Cardiac muscle cell (in vitro differentiated cells and primary cell): ENCODE measurements at regions not wholly inside any gene's neighbourhood (a gene's known extent, or its start where the extent isn't known, plus 50 kb on each side); places are given as distances from the start of the nearest gene placed in this dataset.

Experiments used
- DNase-seq, 2 donors: peaks; one replicate each; pipeline versions ENCODE4 v3.0.0 to v3.0.0-alpha.2; 2010 to 2017; ENCODE audit warnings: low read depth in 1 of 2, low spot score in 1 of 2
- H3K27ac ChIP-seq: fragments of 200-600 bp; sonication (generic); 2 replicates; pipeline ENCODE4 v1.5.1; 2016
- H3K27me3 ChIP-seq: fragments of 200-600 bp; sonication (generic); 2 replicates; pipeline ENCODE4 v1.6.0; 2016; ENCODE audit warnings: control low read depth
- H3K36me3 ChIP-seq: fragments of 200-600 bp; sonication (generic); 2 replicates; pipeline ENCODE4 v1.5.1; 2016; ENCODE audit warnings: control low read depth
- H3K4me1 ChIP-seq: fragments of 200-600 bp; sonication (generic); 2 replicates; pipeline ENCODE4 v1.8.1; 2017; ENCODE audit warnings: low read depth, mild to moderate bottlenecking, mixed run types
- H3K4me3 ChIP-seq: fragments of 200-600 bp; sonication (generic); 2 replicates; pipeline ENCODE4 v1.5.1; 2016; ENCODE audit warnings: mild to moderate bottlenecking
- H3K9me3 ChIP-seq: fragments of 200-600 bp; sonication (generic); 2 replicates; pipeline ENCODE4 v1.5.1; 2017; ENCODE audit warnings: low read depth, mild to moderate bottlenecking, control low read depth
- TF ChIP-seq, protein P1 (sequence below): IDR thresholded peaks from 2 replicates; pipeline ENCODE4 v1.5.1; 2012; ENCODE audit warnings: low read depth, mild to moderate bottlenecking, low read length

GRCh38 chr4:24419181-24420034, 164.9 kb downstream of the DHX15 start:
- DNase-seq, result peak; percentile 78 to 87
- Histone ChIP-seq H3K27me3 (no peaks in the 10 kb centered on the region), H3K36me3 (no peaks in the 10 kb centered on the region), H3K4me3 (no peak overlapping the region), H3K4me1 (no peaks in the 10 kb centered on the region), H3K9me3 (no peaks in the 10 kb centered on the region), H3K27ac (no peak overlapping the region)
- TF ChIP-seq, protein P1, sequence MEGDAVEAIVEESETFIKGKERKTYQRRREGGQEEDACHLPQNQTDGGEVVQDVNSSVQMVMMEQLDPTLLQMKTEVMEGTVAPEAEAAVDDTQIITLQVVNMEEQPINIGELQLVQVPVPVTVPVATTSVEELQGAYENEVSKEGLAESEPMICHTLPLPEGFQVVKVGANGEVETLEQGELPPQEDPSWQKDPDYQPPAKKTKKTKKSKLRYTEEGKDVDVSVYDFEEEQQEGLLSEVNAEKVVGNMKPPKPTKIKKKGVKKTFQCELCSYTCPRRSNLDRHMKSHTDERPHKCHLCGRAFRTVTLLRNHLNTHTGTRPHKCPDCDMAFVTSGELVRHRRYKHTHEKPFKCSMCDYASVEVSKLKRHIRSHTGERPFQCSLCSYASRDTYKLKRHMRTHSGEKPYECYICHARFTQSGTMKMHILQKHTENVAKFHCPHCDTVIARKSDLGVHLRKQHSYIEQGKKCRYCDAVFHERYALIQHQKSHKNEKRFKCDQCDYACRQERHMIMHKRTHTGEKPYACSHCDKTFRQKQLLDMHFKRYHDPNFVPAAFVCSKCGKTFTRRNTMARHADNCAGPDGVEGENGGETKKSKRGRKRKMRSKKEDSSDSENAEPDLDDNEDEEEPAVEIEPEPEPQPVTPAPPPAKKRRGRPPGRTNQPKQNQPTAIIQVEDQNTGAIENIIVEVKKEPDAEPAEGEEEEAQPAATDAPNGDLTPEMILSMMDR, result peak; percentile 89

DNA sequence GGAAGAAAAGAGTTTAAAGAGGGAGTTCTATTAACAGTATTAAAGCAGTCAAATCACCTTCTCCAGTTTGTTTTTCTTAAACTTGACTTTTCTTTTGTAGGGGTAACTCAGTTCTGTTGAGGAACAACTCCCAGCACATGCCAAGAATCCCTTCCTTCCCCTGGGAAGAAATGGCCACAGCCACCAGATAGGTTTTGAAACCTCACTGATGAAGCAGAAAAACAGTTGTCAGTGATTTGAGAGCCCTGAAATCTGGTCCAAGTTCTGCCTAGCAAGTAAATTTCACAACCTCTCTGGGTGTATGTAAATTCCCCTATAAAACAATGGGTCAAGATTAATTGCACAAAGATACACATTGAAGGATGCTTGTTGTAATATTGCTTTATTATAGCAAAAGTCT, 167.1 kb downstream of the DHX15 start:
- peak in 1 of 2 donors; percentile 30 for DNase-seq
- no peak overlapping the region for H3K27ac ChIP-seq
- H3K4me1 ChIP-seq, result no peaks in the 10 kb centered on the region
- H3K4me3 ChIP-seq, result no peak overlapping the region
- H3K27me3 ChIP-seq, result no peaks in the 10 kb centered on the region
- no peaks in the 10 kb centered on the region for H3K36me3 ChIP-seq
- H3K9me3 ChIP-seq, result no peaks in the 10 kb centered on the region
- TF ChIP-seq, protein P1, result no peak

- no peaks in the 10 kb centered on the region for H3K9me3 ChIP-seq
- H3K4me1 ChIP-seq, result no peaks in the 10 kb centered on the region
- no peak overlapping the region for H3K4me3 ChIP-seq
- TF ChIP-seq, protein P1, result no peak
- H3K27me3 ChIP-seq, result no peaks in the 10 kb centered on the region
- DNase-seq, result no peak
- no peaks in the 10 kb centered on the region for H3K36me3 ChIP-seq
- H3K27ac ChIP-seq, result no peak overlapping the region
Observed at GRCh38 chr4:24416293-24416692, 168.1 kb downstream of the DHX15 start.

GRCh38 chr4:24413311-24413784, 171.0 kb downstream of the DHX15 start:
- TF ChIP-seq, protein P1, result no peak
- DNase-seq, result peak in 1 of 2 donors; percentile 19
- no peaks in the 10 kb centered on the region for H3K36me3 ChIP-seq
- no peak overlapping the region for H3K4me3 ChIP-seq
- H3K27me3 ChIP-seq, result no peaks in the 10 kb centered on the region
- no peaks in the 10 kb centered on the region for H3K4me1 ChIP-seq
- no peaks in the 10 kb centered on the region for H3K9me3 ChIP-seq
- H3K27ac ChIP-seq, result no peak overlapping the region

DNA sequence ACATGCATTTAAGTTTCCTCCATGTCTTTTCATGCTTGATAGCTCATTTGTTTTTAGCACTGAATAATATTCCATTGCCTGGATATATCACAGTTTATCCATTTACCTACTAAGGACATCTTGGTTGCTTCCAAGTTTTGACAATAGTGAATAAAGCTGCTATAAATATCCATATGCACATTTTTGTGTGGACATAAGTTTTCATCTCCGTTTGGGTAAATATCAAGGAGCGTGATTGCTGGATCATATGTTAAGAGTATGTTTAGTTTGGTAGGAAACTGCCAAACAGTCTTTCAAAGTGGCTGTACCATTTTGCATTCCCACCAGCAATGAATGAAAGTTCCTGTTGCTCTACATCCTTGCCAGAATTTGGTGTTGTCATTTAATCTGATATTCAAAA, 172.5 kb downstream of the DHX15 start:
- no peaks in the 10 kb centered on the region for H3K36me3 ChIP-seq

More for the DNA sequence above, 172.5 kb downstream of the DHX15 start:
- Histone ChIP-seq H3K27me3 (no peaks in the 10 kb centered on the region), H3K4me1 (no peaks in the 10 kb centered on the region), H3K9me3 (no peaks in the 10 kb centered on the region), H3K27ac (no peak overlapping the region), H3K4me3 (no peak overlapping the region)
- TF ChIP-seq, protein P1, result no peak
- DNase-seq, result no peak
